H9 (cell line): ENCODE measurements at regions not wholly inside any gene's neighbourhood (a gene's known extent, or its start where the extent isn't known, plus 50 kb on each side); places are given as distances from the start of the nearest gene placed in this dataset.

Experiments used
- DNase-seq: peaks from one replicate; pipeline ENCODE4 v3.0.0-alpha.2; 2017
- H2AFZ ChIP-seq: one replicate; pipeline ENCODE4 v1.6.1; 2013; ENCODE audit warnings: mild to moderate bottlenecking, low read length, control low read depth, moderate library complexity
- H2AK5ac ChIP-seq: 2 replicates; pipeline ENCODE4 v1.6.1; 2013; ENCODE audit warnings: low read length, control low read depth, mixed read lengths; ENCODE audit not compliant: insufficient read length
- H2BK120ac ChIP-seq: one replicate; pipeline ENCODE4 v1.6.1; 2013; ENCODE audit warnings: low read depth, mild to moderate bottlenecking, low read length, control low read depth, inconsistent platforms; ENCODE audit not compliant: poor library complexity, severe bottlenecking
- H2BK12ac ChIP-seq: 2 replicates; pipeline ENCODE4 v1.6.1; 2013; ENCODE audit warnings: low read length, control low read depth, mixed read lengths, low read depth; ENCODE audit not compliant: insufficient read length
- H2BK15ac ChIP-seq: 2 replicates; pipeline ENCODE4 v1.6.1; 2013; ENCODE audit warnings: low read depth, low read length, control low read depth
- H2BK20ac ChIP-seq: one replicate; pipeline ENCODE4 v1.6.1; 2013; ENCODE audit warnings: low read depth, mild to moderate bottlenecking, low read length, control low read depth, inconsistent platforms; ENCODE audit not compliant: poor library complexity, severe bottlenecking
- H2BK5ac ChIP-seq: 2 replicates; pipeline ENCODE4 v1.6.1; 2013; ENCODE audit warnings: low read length, control low read depth, mixed read lengths; ENCODE audit not compliant: insufficient read length
- H3K14ac ChIP-seq: 2 replicates; pipeline ENCODE4 v1.6.1; 2013; ENCODE audit warnings: low read length, control low read depth; ENCODE audit not compliant: insufficient read depth
- H3K18ac ChIP-seq: 2 replicates; pipeline ENCODE4 v1.6.1; 2013; ENCODE audit warnings: low read depth, mild to moderate bottlenecking, mixed read lengths, low read length, control low read depth; ENCODE audit not compliant: insufficient read length
- H3K23ac ChIP-seq: 2 replicates; pipeline ENCODE4 v1.6.1; 2013; ENCODE audit warnings: low read length, control low read depth, mixed read lengths, low read depth; ENCODE audit not compliant: insufficient read length
- H3K23me2 ChIP-seq: 2 replicates; pipeline ENCODE4 v1.6.1; 2013; ENCODE audit warnings: low read depth, mild to moderate bottlenecking, mixed read lengths, low read length, control low read depth; ENCODE audit not compliant: insufficient read length, poor library complexity, severe bottlenecking
- H3K27ac ChIP-seq: 2 replicates; pipeline ENCODE4 v1.5.1; 2013; ENCODE audit warnings: low read length, control low read depth, mixed read lengths, low read depth; ENCODE audit not compliant: insufficient read length
- H3K27me3 ChIP-seq: 2 replicates; pipeline ENCODE4 v1.6.1; 2013; ENCODE audit warnings: low read length, control low read depth, inconsistent platforms; ENCODE audit not compliant: insufficient read depth
- H3K4ac ChIP-seq: 2 replicates; pipeline ENCODE4 v1.6.1; 2013; ENCODE audit warnings: low read depth, mild to moderate bottlenecking, control low read depth, inconsistent platforms, low read length, moderate library complexity
- H3K4me1 ChIP-seq: 2 replicates; pipeline ENCODE4 v1.6.1; 2013; ENCODE audit warnings: low read length, control low read depth, inconsistent platforms; ENCODE audit not compliant: insufficient read depth
- H3K4me2 ChIP-seq: 2 replicates; pipeline ENCODE4 v1.6.1; 2013; ENCODE audit warnings: low read length, control low read depth, mixed read lengths; ENCODE audit not compliant: insufficient read length, insufficient read depth
- H3K56ac ChIP-seq: 2 replicates; pipeline ENCODE4 v1.6.1; 2013; ENCODE audit warnings: low read depth, mild to moderate bottlenecking, mixed read lengths, low read length, control low read depth; ENCODE audit not compliant: insufficient read length
- H3K79me1 ChIP-seq: 2 replicates; pipeline ENCODE4 v1.6.1; 2013; ENCODE audit warnings: low read depth, mild to moderate bottlenecking, moderate library complexity, low read length, control low read depth, inconsistent platforms; ENCODE audit not compliant: insufficient read depth, poor library complexity, severe bottlenecking
- H3K79me2 ChIP-seq: 2 replicates; pipeline ENCODE4 v1.6.1; 2013; ENCODE audit warnings: low read length, control low read depth, inconsistent platforms; ENCODE audit not compliant: insufficient read depth
- H3K9ac ChIP-seq: 2 replicates; pipeline ENCODE4 v1.6.1; 2013; ENCODE audit warnings: low read length, control low read depth, mixed read lengths; ENCODE audit not compliant: insufficient read length; ENCODE audit errors: extremely low read depth
- H3K9me3 ChIP-seq: one replicate; pipeline ENCODE4 v1.6.1; 2013; ENCODE audit warnings: low read depth, low read length, inconsistent platforms; ENCODE audit not compliant: control insufficient read depth
- H3T11ph ChIP-seq: one replicate; pipeline ENCODE4 v1.6.1; 2013; ENCODE audit warnings: mild to moderate bottlenecking, low read length, control low read depth, inconsistent platforms
- H4K20me1 ChIP-seq: one replicate; pipeline ENCODE4 v1.6.1; 2013; ENCODE audit not compliant: control insufficient read depth, insufficient read length, insufficient read depth
- H4K5ac ChIP-seq: 2 replicates; pipeline ENCODE4 v1.6.1; 2013; ENCODE audit warnings: low read depth, mild to moderate bottlenecking, mixed read lengths, low read length, control low read depth; ENCODE audit not compliant: insufficient read length
- H4K8ac ChIP-seq: replicated peaks from 2 replicates; pipeline ENCODE4 v1.6.1; 2013; ENCODE audit warnings: low read length, control low read depth, mixed read lengths, low read depth; ENCODE audit not compliant: insufficient read length
- H4K91ac ChIP-seq: 2 replicates; pipeline ENCODE4 v1.6.1; 2013; ENCODE audit warnings: low read depth, mild to moderate bottlenecking, moderate library complexity, mixed read lengths, low read length, control low read depth; ENCODE audit not compliant: insufficient read length
- H3K27ac Mint-ChIP-seq, 3 experiments: 2 replicates in 2 of 3; 3 replicates in 1 of 3; pipeline ENCODE4 v1.8.0; 2020 to 2021; ENCODE audit warnings: mixed read lengths in 3 of 3, mild to moderate bottlenecking in 1 of 3, moderate library complexity in 1 of 3
- H3K27me3 Mint-ChIP-seq: 2 replicates; pipeline ENCODE4 v1.8.0; 2021; ENCODE audit warnings: low read depth, mild to moderate bottlenecking, moderate library complexity, mixed read lengths
- H3K36me3 Mint-ChIP-seq, 3 experiments: 2 replicates in 2 of 3; 3 replicates in 1 of 3; pipeline ENCODE4 v1.8.0; 2020 to 2021; ENCODE audit warnings: low read depth in 3 of 3, mixed read lengths in 3 of 3; ENCODE audit not compliant: insufficient read depth in 1 of 3
- H3K4me1 Mint-ChIP-seq, 2 experiments: 2 replicates each; pipeline ENCODE4 v1.8.0; 2020; ENCODE audit warnings: mixed read lengths in 2 of 2
- H3K4me3 Mint-ChIP-seq, 2 experiments: 2 replicates in 1 of 2; 3 replicates in 1 of 2; pipeline ENCODE4 v1.8.0; 2020 to 2021; ENCODE audit warnings: mild to moderate bottlenecking in 2 of 2, mixed read lengths in 2 of 2, moderate library complexity in 1 of 2
- H3K9me3 Mint-ChIP-seq, 2 experiments: 2 replicates in 1 of 2; 3 replicates in 1 of 2; pipeline ENCODE4 v1.8.0; 2020; ENCODE audit warnings: mild to moderate bottlenecking in 2 of 2, mixed read lengths in 2 of 2, moderate library complexity in 1 of 2
- WGBS: extraction: QIAGEN DNeasy Blood & Tissue Kit; methylation state at CpG from one replicate; pipeline ENCODE4 v1.1.7; 2013; ENCODE audit warnings: missing lambda C conversion rate, low lambda C conversion rate, mixed read lengths; ENCODE audit not compliant: insufficient read length; ENCODE audit errors: extremely low coverage; 5-methylcytosine and 5-hydroxymethylcytosine counted together
- TF ChIP-seq, protein P1 (sequence below): fragments of 200-600 bp; sonication (generic); conservative IDR thresholded peaks from 3 replicates; pipeline ENCODE4 v1.8.0; 2021; ENCODE audit warnings: antibody characterized with exemption, mild to moderate bottlenecking

- WGBS = no CpG with 5 or more reads among the region's 5 CpGs
- no peaks in the 10 kb centered on the region for H3K79me1 ChIP-seq
- no peak overlapping the region for H3K4me2 ChIP-seq
- no peak overlapping the region for H3K4ac ChIP-seq
- Mint-ChIP-seq H3K27me3 (no peaks in the 10 kb centered on the region), H3K4me1 (peaks cover 7 to 13% of the 10 kb centered on the region in 2 experiments; a peak in 3 of 4 replicates), H3K27ac (no peak overlapping the region), H3K4me3 (no peak overlapping the region), H3K36me3 (no peaks in the 10 kb centered on the region; a peak in 1 of 7 replicates), H3K9me3 (no peaks in the 10 kb centered on the region)
- H3K79me2 ChIP-seq = no peaks in the 10 kb centered on the region
- no peaks in the 10 kb centered on the region for H3K27me3 ChIP-seq
- H4K5ac ChIP-seq = no peak overlapping the region
- H3K27ac ChIP-seq = no peak overlapping the region
- no peak overlapping the region for H2AFZ ChIP-seq
- no peak overlapping the region for H2BK20ac ChIP-seq
- DNase-seq = no peak
- no peak overlapping the region for H2AK5ac ChIP-seq
- no peaks in the 10 kb centered on the region for H3K9me3 ChIP-seq
- H2BK120ac ChIP-seq = no peak overlapping the region
- no peak overlapping the region for H4K91ac ChIP-seq
- no peak overlapping the region for H3T11ph ChIP-seq
- H3K56ac ChIP-seq = no peak overlapping the region
- H3K23ac ChIP-seq = no peak overlapping the region
- no peak overlapping the region for H3K14ac ChIP-seq
- no peak overlapping the region for H3K18ac ChIP-seq
- H2BK15ac ChIP-seq = no peak overlapping the region
- H3K9ac ChIP-seq = no peak overlapping the region
- no peak overlapping the region for H2BK12ac ChIP-seq
- H3K4me1 ChIP-seq = no peaks in the 10 kb centered on the region; the same call in 1 of the 2 replicates
- no peaks in the 10 kb centered on the region for H3K23me2 ChIP-seq
- H2BK5ac ChIP-seq = no peak overlapping the region
- TF ChIP-seq, protein P1, sequence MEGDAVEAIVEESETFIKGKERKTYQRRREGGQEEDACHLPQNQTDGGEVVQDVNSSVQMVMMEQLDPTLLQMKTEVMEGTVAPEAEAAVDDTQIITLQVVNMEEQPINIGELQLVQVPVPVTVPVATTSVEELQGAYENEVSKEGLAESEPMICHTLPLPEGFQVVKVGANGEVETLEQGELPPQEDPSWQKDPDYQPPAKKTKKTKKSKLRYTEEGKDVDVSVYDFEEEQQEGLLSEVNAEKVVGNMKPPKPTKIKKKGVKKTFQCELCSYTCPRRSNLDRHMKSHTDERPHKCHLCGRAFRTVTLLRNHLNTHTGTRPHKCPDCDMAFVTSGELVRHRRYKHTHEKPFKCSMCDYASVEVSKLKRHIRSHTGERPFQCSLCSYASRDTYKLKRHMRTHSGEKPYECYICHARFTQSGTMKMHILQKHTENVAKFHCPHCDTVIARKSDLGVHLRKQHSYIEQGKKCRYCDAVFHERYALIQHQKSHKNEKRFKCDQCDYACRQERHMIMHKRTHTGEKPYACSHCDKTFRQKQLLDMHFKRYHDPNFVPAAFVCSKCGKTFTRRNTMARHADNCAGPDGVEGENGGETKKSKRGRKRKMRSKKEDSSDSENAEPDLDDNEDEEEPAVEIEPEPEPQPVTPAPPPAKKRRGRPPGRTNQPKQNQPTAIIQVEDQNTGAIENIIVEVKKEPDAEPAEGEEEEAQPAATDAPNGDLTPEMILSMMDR = no peak
- no peak overlapping the region for H4K8ac ChIP-seq
- no peaks in the 10 kb centered on the region for H4K20me1 ChIP-seq
Observed at GRCh38 chr1:221271701-221272100, 392.5 kb downstream of the HLX start.
